ENCODE measurements at regions not wholly inside any gene's neighbourhood (a gene's known extent, or its start where the extent isn't known, plus 50 kb on each side); places are given as distances from the start of the nearest gene placed in this dataset.

DNA sequence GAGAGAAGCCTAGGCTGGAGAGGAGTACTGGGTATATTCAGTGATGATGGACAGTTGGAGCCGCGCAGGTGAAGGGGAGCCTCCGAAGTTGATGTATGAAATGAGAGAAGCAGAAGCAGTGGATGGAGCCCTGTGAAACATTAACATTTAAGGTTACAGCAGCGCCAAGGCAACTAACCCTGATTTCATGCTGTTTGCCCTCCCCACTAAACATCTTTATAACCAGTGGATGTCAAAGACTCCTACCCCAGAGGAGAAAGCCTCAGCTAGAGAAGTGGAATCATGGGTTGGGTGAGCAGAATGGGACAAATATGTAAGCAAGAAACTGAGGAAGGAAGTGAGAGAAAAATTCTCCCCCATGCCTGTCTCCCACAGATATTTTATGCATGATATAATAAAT is 92.0 kb upstream of the NMNAT3 start:
- no peak overlapping the region for H3K27ac ChIP-seq (ENCODE audit: low read depth, low read length, poor library complexity, severe bottlenecking)
- H3K79me2 ChIP-seq (ENCODE audit: insufficient read depth, low read depth, low read length): no peaks in the 10 kb centered on the region
- H2AFZ ChIP-seq (ENCODE audit: low read length): no peak overlapping the region
- H3K9me3 ChIP-seq (ENCODE audit: low read length): no peaks in the 10 kb centered on the region
- POLR2A ChIA-PET: no interaction called here
- H3K4me2 ChIP-seq (ENCODE audit: low read length): no peak overlapping the region
- BruUV-seq (replicated peaks): no TSS peak
- intact Hi-C loops (cut with micrococcal nuclease; ENCODE audit: unreplicated experiment): no loop called here
- no peaks in the 10 kb centered on the region for H3K4me1 ChIP-seq (ENCODE audit: insufficient read depth, low read length, poor library complexity, severe bottlenecking)
- TF ChIP-seq, protein P1, sequence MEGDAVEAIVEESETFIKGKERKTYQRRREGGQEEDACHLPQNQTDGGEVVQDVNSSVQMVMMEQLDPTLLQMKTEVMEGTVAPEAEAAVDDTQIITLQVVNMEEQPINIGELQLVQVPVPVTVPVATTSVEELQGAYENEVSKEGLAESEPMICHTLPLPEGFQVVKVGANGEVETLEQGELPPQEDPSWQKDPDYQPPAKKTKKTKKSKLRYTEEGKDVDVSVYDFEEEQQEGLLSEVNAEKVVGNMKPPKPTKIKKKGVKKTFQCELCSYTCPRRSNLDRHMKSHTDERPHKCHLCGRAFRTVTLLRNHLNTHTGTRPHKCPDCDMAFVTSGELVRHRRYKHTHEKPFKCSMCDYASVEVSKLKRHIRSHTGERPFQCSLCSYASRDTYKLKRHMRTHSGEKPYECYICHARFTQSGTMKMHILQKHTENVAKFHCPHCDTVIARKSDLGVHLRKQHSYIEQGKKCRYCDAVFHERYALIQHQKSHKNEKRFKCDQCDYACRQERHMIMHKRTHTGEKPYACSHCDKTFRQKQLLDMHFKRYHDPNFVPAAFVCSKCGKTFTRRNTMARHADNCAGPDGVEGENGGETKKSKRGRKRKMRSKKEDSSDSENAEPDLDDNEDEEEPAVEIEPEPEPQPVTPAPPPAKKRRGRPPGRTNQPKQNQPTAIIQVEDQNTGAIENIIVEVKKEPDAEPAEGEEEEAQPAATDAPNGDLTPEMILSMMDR (conservative IDR thresholded peaks at IDR 0.05; ENCODE audit: low read length): no peak
- no peak for TF ChIP-seq EZH2phosphoT487 (IDR thresholded peaks at IDR 0.05; ENCODE audit: borderline replicate concordance, low read depth, low read length)
- no peak for DNase-seq (ENCODE audit: low spot score)
- H4K20me1 ChIP-seq (ENCODE audit: insufficient read depth, low read length): no peaks in the 10 kb centered on the region
- CTCF ChIA-PET (ENCODE audit: unreplicated experiment): no interaction called here
- no peaks in the 10 kb centered on the region for H3K9me2 ChIP-seq (ENCODE audit: insufficient read depth, low read length)
- H3K36me3 ChIP-seq (ENCODE audit: insufficient read depth, low read length): no peaks in the 10 kb centered on the region
- H3K4me3 ChIP-seq (ENCODE audit: low read depth, low read length, poor library complexity, severe bottlenecking): no peak overlapping the region

DNA sequence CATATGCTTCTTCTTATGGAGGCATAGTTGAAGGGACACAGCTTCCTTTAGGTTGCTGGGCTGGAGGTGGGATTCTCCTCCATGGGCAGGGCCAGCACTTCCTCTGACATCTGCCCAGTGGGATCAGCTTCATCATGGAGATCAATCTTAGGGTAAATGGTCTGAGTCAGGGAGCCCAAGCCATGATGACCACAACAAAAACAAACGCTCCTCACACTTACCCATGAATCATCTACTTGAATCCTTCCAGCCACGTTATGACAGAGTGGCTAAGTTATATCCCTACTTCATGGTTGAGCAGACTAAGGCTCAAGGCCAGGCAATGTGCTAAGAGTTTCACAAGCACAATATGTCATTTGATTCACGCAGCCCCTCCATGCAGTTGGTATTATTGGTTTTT is 87.2 kb upstream of the NMNAT3 start:
- ChIA-PET CTCF (ENCODE audit: unreplicated experiment) (no interaction called here), POLR2A (no interaction called here)
- Histone ChIP-seq H3K4me2 (ENCODE audit: low read length) (no peak overlapping the region), H3K4me3 (ENCODE audit: low read depth, low read length, poor library complexity, severe bottlenecking) (no peak overlapping the region), H3K9me2 (ENCODE audit: insufficient read depth, low read length) (no peaks in the 10 kb centered on the region), H3K4me1 (ENCODE audit: insufficient read depth, low read length, poor library complexity, severe bottlenecking) (no peaks in the 10 kb centered on the region), H3K27ac (ENCODE audit: low read depth, low read length, poor library complexity, severe bottlenecking) (no peak overlapping the region), H4K20me1 (ENCODE audit: insufficient read depth, low read length) (no peaks in the 10 kb centered on the region), H3K79me2 (ENCODE audit: insufficient read depth, low read depth, low read length) (no peaks in the 10 kb centered on the region), H3K36me3 (ENCODE audit: insufficient read depth, low read length) (no peaks in the 10 kb centered on the region), H3K9me3 (ENCODE audit: low read length) (no peaks in the 10 kb centered on the region), H2AFZ (ENCODE audit: low read length) (no peak overlapping the region)
- TF ChIP-seq EZH2phosphoT487 (IDR thresholded peaks at IDR 0.05; ENCODE audit: borderline replicate concordance, low read depth, low read length): no peak
- TF ChIP-seq, protein P1 (conservative IDR thresholded peaks at IDR 0.05; ENCODE audit: low read length): no peak
- DNase-seq (ENCODE audit: low spot score): no peak
- BruUV-seq (replicated peaks): no TSS peak
- intact Hi-C loops (cut with micrococcal nuclease; ENCODE audit: unreplicated experiment): no loop called here

DNA sequence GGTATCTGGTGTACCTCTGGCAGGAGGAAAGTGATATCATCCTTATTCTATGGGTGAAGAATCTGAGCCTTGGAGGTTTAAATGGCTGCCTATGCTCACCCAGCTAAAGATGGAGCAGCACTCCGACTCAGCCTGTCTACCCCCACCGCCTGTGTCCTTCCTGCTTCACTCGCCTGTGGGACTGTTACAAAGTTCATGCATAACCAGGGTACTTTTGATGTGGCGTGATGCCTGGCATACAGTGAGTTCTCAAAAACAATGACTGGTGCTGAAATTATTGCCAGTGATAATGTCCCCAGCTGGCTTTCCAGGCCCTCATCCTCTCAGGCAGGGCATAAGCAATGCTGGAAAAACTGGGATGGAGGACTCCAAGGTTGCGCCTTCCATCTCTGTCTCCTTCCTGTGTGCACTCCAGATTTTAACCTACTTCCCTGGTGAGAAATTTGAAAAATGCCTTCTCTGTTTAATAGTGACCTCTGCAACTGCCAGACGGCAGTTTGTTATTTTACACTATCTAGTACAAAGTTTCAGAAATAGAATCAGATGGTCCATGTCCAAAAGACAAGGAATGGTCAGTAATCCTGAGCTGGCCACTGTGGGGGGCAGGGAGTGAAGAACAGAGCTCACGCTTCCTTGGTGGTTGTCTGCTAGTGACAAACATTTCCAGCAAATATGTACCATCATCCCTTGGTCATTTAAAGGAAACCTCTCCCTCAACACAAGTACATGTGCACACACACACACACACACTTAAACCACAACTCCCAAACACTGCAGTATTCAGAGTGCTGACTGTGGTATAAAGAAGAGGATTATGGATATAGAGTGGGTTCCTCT is 86.5 kb upstream of the NMNAT3 start:
- H2AFZ ChIP-seq (ENCODE audit: low read length): no peak overlapping the region
- BruUV-seq (replicated peaks): no TSS peak
- H3K9me3 ChIP-seq (ENCODE audit: low read length): no peaks in the 10 kb centered on the region
- no peak for DNase-seq (ENCODE audit: low spot score)
- H4K20me1 ChIP-seq (ENCODE audit: insufficient read depth, low read length): no peaks in the 10 kb centered on the region
- intact Hi-C loops (cut with micrococcal nuclease; ENCODE audit: unreplicated experiment): no loop called here
- H3K4me3 ChIP-seq (ENCODE audit: low read depth, low read length, poor library complexity, severe bottlenecking): no peak overlapping the region
- POLR2A ChIA-PET: no interaction called here
- H3K36me3 ChIP-seq (ENCODE audit: insufficient read depth, low read length): no peaks in the 10 kb centered on the region
- H3K79me2 ChIP-seq (ENCODE audit: insufficient read depth, low read depth, low read length): no peaks in the 10 kb centered on the region
- no peak for TF ChIP-seq EZH2phosphoT487 (IDR thresholded peaks at IDR 0.05; ENCODE audit: borderline replicate concordance, low read depth, low read length)
- TF ChIP-seq, protein P1 (conservative IDR thresholded peaks at IDR 0.05; ENCODE audit: low read length): no peak
- CTCF ChIA-PET (ENCODE audit: unreplicated experiment): no interaction called here
- no peaks in the 10 kb centered on the region for H3K9me2 ChIP-seq (ENCODE audit: insufficient read depth, low read length)
- no peaks in the 10 kb centered on the region for H3K4me1 ChIP-seq (ENCODE audit: insufficient read depth, low read length, poor library complexity, severe bottlenecking)
- H3K4me2 ChIP-seq (ENCODE audit: low read length): no peak overlapping the region
- H3K27ac ChIP-seq (ENCODE audit: low read depth, low read length, poor library complexity, severe bottlenecking): no peak overlapping the region
